ENCODE measurements at regions not wholly inside any gene's neighbourhood (a gene's known extent, or its start where the extent isn't known, plus 50 kb on each side); places are given as distances from the start of the nearest gene placed in this dataset.

GRCh38 chr18:5772306-5773105, 122.8 kb downstream of the TMEM200C start:
- no peak for TF ChIP-seq EZH2 (IDR thresholded peaks at IDR 0.05)
- TF ChIP-seq POLR2AphosphoS5 (IDR thresholded peaks at IDR 0.05; ENCODE audit: borderline replicate concordance, low read depth, low read length): no peak
